OCI-LY1 (cell line): ENCODE measurements at regions not wholly inside any gene's neighbourhood (a gene's known extent, or its start where the extent isn't known, plus 50 kb on each side); places are given as distances from the start of the nearest gene placed in this dataset.

ENCODE experiments used
- H2AFZ ChIP-seq: fragments of 200-600 bp; sonication (generic), shearing (Covaris generic); 2 replicates; pipeline ENCODE4 v1.6.0; 2014; ENCODE audit warnings: antibody characterized with exemption, mild to moderate bottlenecking, low read length
- H3F3A ChIP-seq: fragments of 200-600 bp; sonication (generic), shearing (Covaris generic); 2 replicates; pipeline ENCODE4 v1.6.0; 2014; ENCODE audit warnings: mild to moderate bottlenecking, antibody characterized with exemption, low read length, moderate library complexity; ENCODE audit not compliant: insufficient read depth
- H3K27ac ChIP-seq: fragments of 200-600 bp; sonication (generic); 2 replicates; pipeline ENCODE4 v1.5.1; 2014; ENCODE audit warnings: low read length, mixed run types, mild to moderate bottlenecking, low read depth; ENCODE audit not compliant: poor library complexity, severe bottlenecking
- H3K27me3 ChIP-seq: fragments of 200-600 bp; sonication (generic); 2 replicates; pipeline ENCODE4 v1.6.0; 2014; ENCODE audit warnings: antibody characterized with exemption, mild to moderate bottlenecking, low read length, moderate library complexity; ENCODE audit not compliant: insufficient read depth
- H3K36me3 ChIP-seq: fragments of 200-600 bp; sonication (generic); 2 replicates; pipeline ENCODE4 v1.6.1; 2014; ENCODE audit warnings: mild to moderate bottlenecking, antibody characterized with exemption, low read length, moderate library complexity, mixed read lengths; ENCODE audit not compliant: insufficient read depth
- H3K4me1 ChIP-seq: fragments of 200-600 bp; sonication (generic); 2 replicates; pipeline ENCODE4 v1.5.1; 2014; ENCODE audit warnings: mild to moderate bottlenecking, low read length, moderate library complexity; ENCODE audit not compliant: insufficient read depth, severe bottlenecking
- H3K4me2 ChIP-seq: fragments of 200-600 bp; sonication (generic), shearing (Covaris generic); 2 replicates; pipeline ENCODE4 v1.6.1; 2014; ENCODE audit warnings: low read length
- H3K4me3 ChIP-seq: fragments of 200-600 bp; sonication (generic); 2 replicates; pipeline ENCODE4 v1.5.1; 2014; ENCODE audit warnings: low read length, low read depth, mild to moderate bottlenecking, mixed read lengths; ENCODE audit not compliant: poor library complexity, severe bottlenecking
- H3K79me2 ChIP-seq: fragments of 200-600 bp; shearing (Covaris generic); 2 replicates; pipeline ENCODE4 v1.6.1; 2016; ENCODE audit warnings: mixed run types, low read length, mixed read lengths; ENCODE audit not compliant: insufficient read depth
- H3K9ac ChIP-seq: fragments of 200-600 bp; sonication (generic), shearing (Covaris generic); 2 replicates; pipeline ENCODE4 v1.6.1; 2014; ENCODE audit warnings: mild to moderate bottlenecking, low read length, mixed read lengths
- H3K9me2 ChIP-seq: fragments of 200-600 bp; sonication (generic), shearing (Covaris generic); 2 replicates; pipeline ENCODE4 v1.6.1; 2014; ENCODE audit warnings: low read depth, mild to moderate bottlenecking, low read length, mixed read lengths
- H3K9me3 ChIP-seq: fragments of 200-600 bp; shearing (Covaris generic); 2 replicates; pipeline ENCODE4 v1.6.1; 2014; ENCODE audit warnings: low read length, mixed read lengths
- H4K20me1 ChIP-seq: fragments of 200-600 bp; sonication (generic), shearing (Covaris generic); 2 replicates; pipeline ENCODE4 v1.6.0; 2016; ENCODE audit warnings: mild to moderate bottlenecking, low read length; ENCODE audit not compliant: insufficient read depth
- EZH2 ChIP-seq: fragments of 200-600 bp; sonication (generic), shearing (Covaris generic); IDR thresholded peaks from 2 replicates; pipeline ENCODE4 v1.8.0; 2017; ENCODE audit warnings: borderline replicate concordance, mixed run types, mild to moderate bottlenecking, antibody characterized with exemption, low read length, moderate library complexity, mixed read lengths
- TF ChIP-seq, protein P1 (sequence below): fragments of 200-600 bp; sonication (generic), shearing (Covaris generic); IDR thresholded peaks from 2 replicates; pipeline ENCODE4 v1.5.1; 2017; ENCODE audit warnings: mild to moderate bottlenecking, antibody characterized with exemption, low read length, moderate library complexity, mixed read lengths

DNA sequence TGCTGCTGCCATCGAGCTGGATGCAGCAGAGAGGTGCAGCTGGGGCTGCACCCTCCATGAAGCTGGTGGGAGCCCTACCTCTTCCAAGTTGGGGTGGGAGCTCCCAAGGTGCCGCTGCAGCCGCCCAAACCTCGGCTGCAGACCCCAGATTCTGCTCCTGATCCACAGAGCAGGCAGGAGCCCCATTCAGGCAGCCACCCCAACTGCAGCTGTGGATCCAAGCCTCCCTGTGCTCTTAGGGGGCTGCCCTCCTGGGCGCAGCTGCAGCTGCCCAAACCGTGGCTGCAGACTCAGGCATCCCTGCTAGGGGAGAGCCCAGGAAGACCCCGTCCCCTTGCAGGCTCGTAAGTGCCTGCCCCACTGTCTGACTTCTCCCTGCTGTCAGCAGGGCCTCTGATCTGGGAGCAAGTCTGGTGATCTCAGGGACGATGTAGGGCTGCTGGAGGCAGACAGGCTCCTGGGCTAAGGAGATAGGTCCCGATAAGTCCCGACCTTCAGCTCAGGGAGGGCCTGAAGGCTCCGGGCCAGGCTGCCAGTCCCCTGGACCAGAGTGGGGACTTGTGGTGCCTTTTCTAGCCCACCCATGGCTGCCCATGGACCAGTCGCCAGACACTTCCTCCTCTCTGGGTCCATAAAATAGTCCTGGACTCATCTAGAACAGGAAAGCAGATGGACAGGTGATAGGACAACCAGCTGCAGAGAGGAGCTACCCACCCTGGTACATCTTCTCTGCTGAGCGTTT lies 767.1 kb upstream of the CDH7 start:
- Histone ChIP-seq H3K4me3 (no peak overlapping the region), H3K9me3 (no peaks in the 10 kb centered on the region), H3K36me3 (no peaks in the 10 kb centered on the region), H3K79me2 (no peaks in the 10 kb centered on the region), H4K20me1 (no peaks in the 10 kb centered on the region), H2AFZ (no peak overlapping the region), H3K9ac (no peak overlapping the region), H3K27me3 (no peaks in the 10 kb centered on the region), H3K4me2 (no peak overlapping the region), H3K27ac (no peak overlapping the region), H3K4me1 (no peaks in the 10 kb centered on the region), H3K9me2 (no peaks in the 10 kb centered on the region), H3F3A (no peaks in the 10 kb centered on the region)
- TF ChIP-seq, protein P1, sequence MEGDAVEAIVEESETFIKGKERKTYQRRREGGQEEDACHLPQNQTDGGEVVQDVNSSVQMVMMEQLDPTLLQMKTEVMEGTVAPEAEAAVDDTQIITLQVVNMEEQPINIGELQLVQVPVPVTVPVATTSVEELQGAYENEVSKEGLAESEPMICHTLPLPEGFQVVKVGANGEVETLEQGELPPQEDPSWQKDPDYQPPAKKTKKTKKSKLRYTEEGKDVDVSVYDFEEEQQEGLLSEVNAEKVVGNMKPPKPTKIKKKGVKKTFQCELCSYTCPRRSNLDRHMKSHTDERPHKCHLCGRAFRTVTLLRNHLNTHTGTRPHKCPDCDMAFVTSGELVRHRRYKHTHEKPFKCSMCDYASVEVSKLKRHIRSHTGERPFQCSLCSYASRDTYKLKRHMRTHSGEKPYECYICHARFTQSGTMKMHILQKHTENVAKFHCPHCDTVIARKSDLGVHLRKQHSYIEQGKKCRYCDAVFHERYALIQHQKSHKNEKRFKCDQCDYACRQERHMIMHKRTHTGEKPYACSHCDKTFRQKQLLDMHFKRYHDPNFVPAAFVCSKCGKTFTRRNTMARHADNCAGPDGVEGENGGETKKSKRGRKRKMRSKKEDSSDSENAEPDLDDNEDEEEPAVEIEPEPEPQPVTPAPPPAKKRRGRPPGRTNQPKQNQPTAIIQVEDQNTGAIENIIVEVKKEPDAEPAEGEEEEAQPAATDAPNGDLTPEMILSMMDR, result no peak
- TF ChIP-seq EZH2, result no peak

DNA sequence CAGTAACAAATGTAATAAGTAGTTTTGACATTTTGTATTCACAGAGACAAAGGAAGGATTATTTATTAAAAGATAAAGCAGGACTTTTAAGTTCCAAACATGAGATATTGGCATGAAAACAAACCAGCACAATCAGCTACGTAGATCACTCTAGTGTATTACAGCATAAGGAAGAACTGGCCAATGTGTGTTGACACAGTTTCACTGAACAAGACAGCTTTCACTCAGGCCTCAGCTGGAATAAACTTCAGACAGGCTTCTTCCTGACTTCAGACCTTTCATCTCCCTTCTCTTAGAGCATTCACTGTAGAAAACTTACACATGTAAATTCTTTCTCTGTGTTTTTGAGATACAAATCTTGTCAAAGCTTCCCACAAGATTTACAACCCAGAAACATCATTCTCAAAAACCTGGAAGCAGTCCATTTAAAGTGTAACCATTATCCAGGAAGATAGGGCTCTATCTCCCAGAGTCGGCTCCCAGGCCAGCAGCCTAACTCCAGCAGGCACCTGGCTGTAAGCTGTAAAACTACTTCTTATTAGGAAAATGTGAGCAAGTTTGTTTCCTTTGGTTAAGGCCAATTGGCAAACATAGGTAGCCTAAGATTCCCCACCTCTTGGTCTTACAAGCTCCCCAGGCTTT lies 768.3 kb upstream of the CDH7 start:
- Histone ChIP-seq H3K9ac (no peak overlapping the region), H3K4me1 (no peaks in the 10 kb centered on the region), H4K20me1 (no peaks in the 10 kb centered on the region), H3K9me3 (no peaks in the 10 kb centered on the region), H3K9me2 (no peaks in the 10 kb centered on the region), H3K4me3 (no peak overlapping the region), H3K27ac (no peak overlapping the region), H3K27me3 (no peaks in the 10 kb centered on the region), H2AFZ (no peak overlapping the region), H3K4me2 (no peak overlapping the region), H3F3A (no peaks in the 10 kb centered on the region), H3K36me3 (no peaks in the 10 kb centered on the region), H3K79me2 (no peaks in the 10 kb centered on the region)
- TF ChIP-seq, protein P1, result no peak
- no peak for TF ChIP-seq EZH2

DNA sequence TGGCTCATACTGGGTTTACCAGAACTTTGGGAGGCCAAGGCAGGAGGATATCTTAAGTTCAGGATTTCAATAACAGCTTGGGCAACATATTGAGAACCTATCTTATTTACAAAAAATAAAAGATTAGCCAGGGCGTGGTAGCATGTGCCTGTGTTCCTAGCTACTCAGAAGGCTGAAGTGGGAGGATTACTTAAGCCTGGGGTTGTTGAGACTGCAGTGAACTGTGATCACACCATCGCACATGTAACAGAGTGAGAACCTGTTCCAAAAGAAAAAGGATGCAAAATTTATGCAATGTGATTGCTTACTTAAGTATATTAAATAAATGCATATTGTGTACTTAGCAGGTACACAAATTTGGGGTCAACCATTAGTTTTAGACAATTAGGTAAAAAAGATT lies 768.9 kb upstream of the CDH7 start:
- no peaks in the 10 kb centered on the region for H3K36me3 ChIP-seq
- H3F3A ChIP-seq, result no peaks in the 10 kb centered on the region
- H4K20me1 ChIP-seq, result no peaks in the 10 kb centered on the region
- no peak overlapping the region for H3K4me2 ChIP-seq
- no peak overlapping the region for H3K4me3 ChIP-seq
- H3K9me2 ChIP-seq, result no peaks in the 10 kb centered on the region
- no peak overlapping the region for H3K9ac ChIP-seq
- no peaks in the 10 kb centered on the region for H3K79me2 ChIP-seq
- H3K27ac ChIP-seq, result no peak overlapping the region
- no peaks in the 10 kb centered on the region for H3K27me3 ChIP-seq
- no peak for TF ChIP-seq EZH2
- TF ChIP-seq, protein P1, result no peak
- H2AFZ ChIP-seq, result no peak overlapping the region
- H3K4me1 ChIP-seq, result no peaks in the 10 kb centered on the region
- H3K9me3 ChIP-seq, result no peaks in the 10 kb centered on the region
